B cell (primary cell): ENCODE measurements at regions not wholly inside any gene's neighbourhood (a gene's known extent, or its start where the extent isn't known, plus 50 kb on each side); places are given as distances from the start of the nearest gene placed in this dataset.

Experiments
- CTCF ChIP-seq: fragments of 200-600 bp; IDR thresholded peaks from one replicate; pipeline ENCODE4 v1.8.0; 2022; ENCODE audit warnings: antibody characterized with exemption, mild to moderate bottlenecking
- EZH2 ChIP-seq: IDR thresholded peaks from 2 replicates; pipeline ENCODE4 v1.6.1; 2012; ENCODE audit warnings: borderline replicate concordance, low read depth, mild to moderate bottlenecking, moderate library complexity, low read length; ENCODE audit not compliant: insufficient read depth, poor library complexity, severe bottlenecking

- TF ChIP-seq CTCF (no peak), EZH2 (no peak)
Observed at GRCh38 chr9:134996591-134997530, 79.1 kb upstream of the FCN1 start.
